GM12878 (cell line): ENCODE measurements at regions not wholly inside any gene's neighbourhood (a gene's known extent, or its start where the extent isn't known, plus 50 kb on each side); places are given as distances from the start of the nearest gene placed in this dataset.

ENCODE experiments used
- ATAC-seq: fragments of 200-7000 bp; cut with Tn5 transposase; 3 replicates; pipeline ENCODE4 v1.9.1; 2020; ENCODE audit warnings: mild to moderate bottlenecking, moderate library complexity
- BruUV-seq: library from RNA; stranded (reverse); fragments of 400-500 nt; replicated peaks from 2 replicates; lab custom pipeline; 2021; lab: Mats Ljungman, UMichigan
- CTCF ChIA-PET: fragments of 300-600 bp; sonication (Branson Sonifier 250); formaldehyde crosslinking; extraction: SDS; loops from one replicate; lab custom pipeline; 2021; ENCODE audit warnings: inconsistent platforms; lab: Yijun Ruan, JAX
- POLR2A ChIA-PET: fragments of 350-600 bp; formaldehyde crosslinking; extraction: SDS; loops from one replicate; lab custom pipeline; 2021; ENCODE audit warnings: inconsistent platforms; lab: Charles Lee
- RAD21 ChIA-PET: fragments of 300-600 bp; sonication (Branson Sonifier 250); formaldehyde crosslinking; loops from one replicate; lab custom pipeline; 2023; ENCODE audit warnings: antibody characterized with exemption; ENCODE audit not compliant: unreplicated experiment; lab: Charles Lee
- SMC1A ChIA-PET: fragments of 300-600 bp; sonication (Branson Sonifier 250); formaldehyde crosslinking; loops from one replicate; lab custom pipeline; 2023; ENCODE audit not compliant: unreplicated experiment, uncharacterized antibody; lab: Charles Lee
- DNase-seq: peaks from one replicate; pipeline ENCODE4 v3.0.0-alpha.2; 2011; ENCODE audit warnings: low read depth, low spot score
- FAIRE-seq: peaks from 3 replicates; lab custom pipeline; 2011; peaks lifted over from hg19 to GRCh38; lab: Jason Lieb, UNC
- H2AFZ ChIP-seq: 2 replicates; pipeline ENCODE4 v1.6.0; 2011; ENCODE audit warnings: low read depth, low read length, control low read depth; ENCODE audit not compliant: control insufficient read depth
- H3K27ac ChIP-seq: 2 replicates; pipeline ENCODE4 v1.5.1; 2011; ENCODE audit warnings: control low read depth; ENCODE audit not compliant: control insufficient read depth, insufficient read depth
- H3K27me3 ChIP-seq, 2 experiments: replicated peaks in 1 of 2; 2 replicates each; pipeline versions ENCODE4 v1.6.0 to v1.6.1; 2011; ENCODE audit warnings: low read length in 1 of 2; ENCODE audit not compliant: control insufficient read depth in 2 of 2, insufficient read depth in 2 of 2
- H3K36me3 ChIP-seq, 2 experiments: 2 replicates each; pipeline ENCODE4 v1.5.1; 2011; ENCODE audit warnings: low read length in 1 of 2; ENCODE audit not compliant: control insufficient read depth in 2 of 2, insufficient read depth in 2 of 2
- H3K4me1 ChIP-seq: 2 replicates; pipeline ENCODE4 v1.6.1; 2011; ENCODE audit warnings: mild to moderate bottlenecking, low read length, moderate library complexity, mixed read lengths; ENCODE audit not compliant: control insufficient read depth, insufficient read depth
- H3K4me2 ChIP-seq: 2 replicates; pipeline ENCODE4 v1.6.0; 2011; ENCODE audit warnings: control low read depth; ENCODE audit not compliant: control insufficient read depth, insufficient read depth
- H3K4me3 ChIP-seq: fragments of 200-600 bp; sonication (generic); 2 replicates; pipeline ENCODE4 v1.5.1; 2016
- H3K79me2 ChIP-seq: 2 replicates; pipeline ENCODE4 v1.6.0; 2011; ENCODE audit warnings: low read length; ENCODE audit not compliant: control insufficient read depth, insufficient read depth
- H3K9ac ChIP-seq: 2 replicates; pipeline ENCODE4 v1.8.0; 2011; ENCODE audit warnings: low read length, control low read depth, mixed read lengths; ENCODE audit not compliant: control insufficient read depth, insufficient read depth
- H3K9me3 ChIP-seq: replicated peaks from 3 replicates; pipeline ENCODE4 v1.5.1; 2011; ENCODE audit warnings: mild to moderate bottlenecking, low read length; ENCODE audit not compliant: control insufficient read depth, insufficient read depth
- H4K20me1 ChIP-seq: 2 replicates; pipeline ENCODE4 v1.6.0; 2011; ENCODE audit not compliant: control insufficient read depth, insufficient read depth
- ELK1 ChIP-seq: IDR thresholded peaks from 2 replicates; pipeline ENCODE4 v1.6.1; 2012; ENCODE audit warnings: low read depth, low read length, improper control_type of control experiment
- JUND ChIP-seq: IDR thresholded peaks from 2 replicates; pipeline ENCODE4 v1.6.1; 2012; ENCODE audit warnings: low read depth, mild to moderate bottlenecking, low read length, improper control_type of control experiment, moderate library complexity
- MTA2 ChIP-seq: fragments of 450-650 bp; IDR thresholded peaks from 2 replicates; pipeline ENCODE4 v1.6.1; 2016; ENCODE audit warnings: low read depth, mild to moderate bottlenecking, moderate library complexity
- NFIC ChIP-seq: IDR thresholded peaks from 2 replicates; pipeline ENCODE4 v1.6.1; 2012; ENCODE audit warnings: low read depth, mild to moderate bottlenecking, inconsistent platforms, low read length, moderate library complexity
- RELA ChIP-seq: fragments of 450-650 bp; IDR thresholded peaks from 2 replicates; pipeline ENCODE4 v1.8.0; 2014; ENCODE audit warnings: borderline replicate concordance; ENCODE audit not compliant: partially characterized antibody
- SP1 ChIP-seq: IDR thresholded peaks from one replicate; pipeline ENCODE4 v1.6.1; 2011; ENCODE audit warnings: low read depth, low read length
- SREBF2 ChIP-seq: IDR thresholded peaks from 2 replicates; pipeline ENCODE4 v1.6.1; 2012; ENCODE audit warnings: mild to moderate bottlenecking, low read length
- SUPT20H ChIP-seq: IDR thresholded peaks from 2 replicates; pipeline ENCODE4 v1.6.1; 2011; ENCODE audit warnings: low read depth, mild to moderate bottlenecking, low read length, moderate library complexity, borderline replicate concordance; ENCODE audit not compliant: control insufficient read depth
- SUZ12 ChIP-seq: fragments of 200-600 bp; sonication (generic); IDR thresholded peaks from one replicate; pipeline ENCODE4 v1.6.1; 2018; ENCODE audit warnings: antibody characterized with exemption, mild to moderate bottlenecking; ENCODE audit not compliant: unreplicated experiment
- USF1 ChIP-seq: IDR thresholded peaks from 2 replicates; pipeline ENCODE4 v1.6.1; 2011; ENCODE audit warnings: borderline replicate concordance, low read depth, mild to moderate bottlenecking, moderate library complexity, mixed read lengths, low read length; ENCODE audit not compliant: insufficient read depth; ENCODE audit errors: extremely low read length
- USF2 ChIP-seq: IDR thresholded peaks from 2 replicates; pipeline ENCODE4 v1.6.1; 2011; ENCODE audit warnings: low read depth, low read length, improper control_type of control experiment, borderline replicate concordance
- ZBED1 ChIP-seq: IDR thresholded peaks from 2 replicates; pipeline ENCODE4 v1.6.1; 2016; ENCODE audit warnings: borderline replicate concordance
- ZBTB11 ChIP-seq: fragments of 450-650 bp; formaldehyde crosslinking; IDR thresholded peaks from 2 replicates; pipeline ENCODE4 v1.5.0; 2022; ENCODE audit warnings: mild to moderate bottlenecking, missing genetic modification characterization
- ZNF217 ChIP-seq: fragments of 450-650 bp; IDR thresholded peaks from 2 replicates; pipeline ENCODE4 v1.6.1; 2017; ENCODE audit warnings: antibody characterized with exemption, mild to moderate bottlenecking
- WGBS: methylation state at CpG from one replicate; pipeline ENCODE4 v1.1.6; 2016; ENCODE audit warnings: low lambda C conversion rate; ENCODE audit not compliant: insufficient replicate concordance, insufficient coverage; ENCODE audit errors: missing lambda C conversion rate; 5-methylcytosine and 5-hydroxymethylcytosine counted together
- in situ Hi-C: fragments of 300-500 bp; cut with MboI; formaldehyde crosslinking; loops from 9 replicates; pipeline ENCODE4 v1.14.3; 2018; ENCODE audit warnings: mixed read lengths
- intact Hi-C: fragments of 100-400 bp; cut with micrococcal nuclease; formaldehyde crosslinking; loops from one replicate; pipeline ENCODE4 v1.14.2; 2022; ENCODE audit not compliant: unreplicated experiment

DNA sequence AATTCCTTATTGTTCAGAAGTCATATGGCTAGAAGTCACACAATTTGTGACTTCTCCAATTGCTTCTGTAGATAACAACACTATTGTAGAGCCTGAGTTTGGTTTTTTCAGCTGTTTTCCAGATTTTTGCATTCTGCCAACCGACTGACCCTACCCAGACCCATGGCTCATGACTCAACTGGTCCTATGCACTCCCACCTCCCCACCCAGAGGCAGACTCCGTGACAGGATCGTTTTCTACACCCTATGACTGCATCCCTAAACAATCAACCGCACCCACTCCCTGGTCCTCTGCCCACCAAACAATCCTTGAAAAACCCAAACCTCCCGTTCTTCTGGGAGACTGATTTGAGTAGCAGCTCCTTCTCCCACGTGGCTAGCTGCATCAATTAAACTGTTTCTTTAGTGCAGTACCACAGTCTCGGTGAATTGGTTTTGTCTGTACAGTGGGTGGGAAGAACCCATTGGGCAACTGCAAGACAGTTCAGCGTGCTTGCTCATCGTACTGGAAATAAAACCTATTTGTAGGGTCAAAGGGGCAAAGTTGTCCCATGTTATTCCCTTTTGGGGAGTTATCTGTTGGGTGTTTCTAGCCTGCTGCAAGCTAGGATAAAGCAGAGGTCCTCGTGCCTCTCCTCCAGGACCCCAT is 150.3 kb upstream of the FAM20C start:
- Histone ChIP-seq H3K27me3 (no peaks in the 10 kb centered on the region), H2AFZ (no peak overlapping the region), H3K9me3 (no peaks in the 10 kb centered on the region), H3K9ac (no peak overlapping the region)
- SMC1A ChIA-PET = no interaction called here
- ATAC-seq (no peak), FAIRE-seq (no peak), DNase-seq (no peak)
- RAD21 ChIA-PET = no interaction called here
- intact Hi-C loops = no loop called here
- POLR2A ChIA-PET = no interaction called here
- TF ChIP-seq SUPT20H (no peak), USF1 (no peak), SREBF2 (no peak), JUND (no peak), ZBTB11 (CRISPR knock-in tag) (no peak), RELA (no peak), SP1 (no peak), ELK1 (no peak), NFIC (no peak), USF2 (no peak), ZNF217 (no peak), SUZ12 (no peak), MTA2 (no peak), ZBED1 (no peak)
- TF ChIP-seq, all 136 proteins: peak for 0
- no peak overlapping the region for H3K27ac ChIP-seq
- H3K4me1 ChIP-seq = no peaks in the 10 kb centered on the region
- H4K20me1 ChIP-seq = no peaks in the 10 kb centered on the region
- BruUV-seq = no TSS peak
- no peak overlapping the region for H3K4me2 ChIP-seq
- H3K36me3 ChIP-seq = no peaks in the 10 kb centered on the region
- no peaks in the 10 kb centered on the region for H3K79me2 ChIP-seq
- H3K4me3 ChIP-seq = no peak overlapping the region
- in situ Hi-C loops = no loop called here
- CTCF ChIA-PET = no interaction called here
- 32% methylated on average over 10 of the region's 10 CpGs for WGBS
